ENCODE measurements at regions not wholly inside any gene's neighbourhood (a gene's known extent, or its start where the extent isn't known, plus 50 kb on each side); places are given as distances from the start of the nearest gene placed in this dataset.

GRCh38 chrX:115958687-115959359 is 211.7 kb upstream of the AGTR2 start:
- TF ChIP-seq CTCF (IDR thresholded peaks at IDR 0.05) (no peak), EZH2 (IDR thresholded peaks at IDR 0.05; ENCODE audit: borderline replicate concordance, insufficient read depth, low read depth, low read length, poor library complexity, severe bottlenecking) (no peak)
